Smooth muscle cell (in vitro differentiated cells): ENCODE measurements at regions not wholly inside any gene's neighbourhood (a gene's known extent, or its start where the extent isn't known, plus 50 kb on each side); places are given as distances from the start of the nearest gene placed in this dataset.

ENCODE experiments used
- DNase-seq: peaks from one replicate; lab custom pipeline; 2025; ENCODE audit not compliant: unreplicated experiment; lab: John Stamatoyannopoulos, UW
- H2AFZ ChIP-seq: fragments of 200-600 bp; sonication (generic); 2 replicates; pipeline ENCODE4 v1.6.0; 2016; ENCODE audit warnings: antibody characterized with exemption, low read depth, mild to moderate bottlenecking
- H3F3A ChIP-seq: fragments of 200-600 bp; sonication (generic); 2 replicates; pipeline ENCODE4 v1.6.0; 2017; ENCODE audit warnings: antibody characterized with exemption, low read depth
- H3K27ac ChIP-seq: fragments of 200-600 bp; sonication (generic); 2 replicates; pipeline ENCODE4 v1.5.1; 2016; ENCODE audit warnings: low read depth, mild to moderate bottlenecking
- H3K27me3 ChIP-seq: fragments of 200-600 bp; sonication (generic); 2 replicates; pipeline ENCODE4 v1.6.1; 2016; ENCODE audit warnings: low read depth, mild to moderate bottlenecking
- H3K36me3 ChIP-seq: fragments of 200-600 bp; sonication (generic); 2 replicates; pipeline ENCODE4 v1.5.1; 2016; ENCODE audit warnings: low read depth
- H3K4me1 ChIP-seq: fragments of 200-600 bp; sonication (generic); 2 replicates; pipeline ENCODE4 v1.5.1; 2016; ENCODE audit warnings: low read depth
- H3K4me2 ChIP-seq: fragments of 200-600 bp; sonication (generic); 2 replicates; pipeline ENCODE4 v1.6.0; 2016; ENCODE audit warnings: mild to moderate bottlenecking
- H3K4me3 ChIP-seq: fragments of 200-600 bp; sonication (generic); 2 replicates; pipeline ENCODE4 v1.5.1; 2016; ENCODE audit warnings: mild to moderate bottlenecking
- H3K79me2 ChIP-seq: fragments of 200-600 bp; sonication (generic); 2 replicates; pipeline ENCODE4 v1.6.0; 2016; ENCODE audit warnings: low read depth, mild to moderate bottlenecking
- H3K9ac ChIP-seq: fragments of 200-600 bp; sonication (generic); 2 replicates; pipeline ENCODE4 v1.6.0; 2016; ENCODE audit warnings: low read depth
- H3K9me3 ChIP-seq: fragments of 200-600 bp; sonication (generic); replicated peaks from 2 replicates; pipeline ENCODE4 v1.5.1; 2016; ENCODE audit warnings: low read depth
- H4K20me1 ChIP-seq: fragments of 200-600 bp; sonication (generic); 2 replicates; pipeline ENCODE4 v1.6.0; 2016; ENCODE audit warnings: low read depth
- CTCF ChIP-seq: fragments of 200-600 bp; sonication (generic); IDR thresholded peaks from 2 replicates; pipeline ENCODE4 v1.5.1; 2017; ENCODE audit warnings: borderline replicate concordance, mild to moderate bottlenecking, antibody characterized with exemption; ENCODE audit not compliant: insufficient read depth, poor library complexity, severe bottlenecking
- WGBS: methylation state at CpG from one replicate; pipeline ENCODE4 v1.1.7; 2016; ENCODE audit warnings: low lambda C conversion rate; 5-methylcytosine and 5-hydroxymethylcytosine counted together

DNA sequence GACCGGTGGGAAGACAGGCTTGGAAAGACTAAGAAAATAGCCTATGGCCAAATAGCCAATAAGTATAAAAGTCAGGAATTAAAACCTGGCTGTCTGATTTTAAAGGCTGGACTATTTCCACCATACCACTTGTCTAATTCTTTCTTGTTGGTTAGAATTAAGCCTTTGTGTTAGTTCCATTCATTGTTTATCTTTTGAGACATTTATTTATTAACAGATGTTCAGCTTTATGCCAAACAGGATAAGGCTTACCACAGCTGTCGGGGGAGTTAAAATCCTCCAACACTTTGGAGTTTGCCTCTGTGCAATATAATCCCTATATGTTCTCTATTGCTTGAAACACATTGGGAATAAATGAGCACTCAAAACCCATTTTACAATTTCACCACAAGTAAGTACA is 208.3 kb downstream of the TMEM200A start:
- no peaks in the 10 kb centered on the region for H3K79me2 ChIP-seq
- H3K4me2 ChIP-seq, result no peak overlapping the region
- H3K4me3 ChIP-seq, result no peak overlapping the region
- H4K20me1 ChIP-seq, result no peaks in the 10 kb centered on the region
- no peaks in the 10 kb centered on the region for H3F3A ChIP-seq
- H3K27me3 ChIP-seq, result no peaks in the 10 kb centered on the region
- no peak for TF ChIP-seq CTCF
- no peak overlapping the region for H3K27ac ChIP-seq
- no peak overlapping the region for H3K9ac ChIP-seq
- no peaks in the 10 kb centered on the region for H3K4me1 ChIP-seq
- H3K9me3 ChIP-seq, result no peaks in the 10 kb centered on the region
- H3K36me3 ChIP-seq, result no peaks in the 10 kb centered on the region
- H2AFZ ChIP-seq, result no peak overlapping the region
- no peak for DNase-seq
- WGBS, result 17% methylated on average over 2 of the region's 2 CpGs

DNA sequence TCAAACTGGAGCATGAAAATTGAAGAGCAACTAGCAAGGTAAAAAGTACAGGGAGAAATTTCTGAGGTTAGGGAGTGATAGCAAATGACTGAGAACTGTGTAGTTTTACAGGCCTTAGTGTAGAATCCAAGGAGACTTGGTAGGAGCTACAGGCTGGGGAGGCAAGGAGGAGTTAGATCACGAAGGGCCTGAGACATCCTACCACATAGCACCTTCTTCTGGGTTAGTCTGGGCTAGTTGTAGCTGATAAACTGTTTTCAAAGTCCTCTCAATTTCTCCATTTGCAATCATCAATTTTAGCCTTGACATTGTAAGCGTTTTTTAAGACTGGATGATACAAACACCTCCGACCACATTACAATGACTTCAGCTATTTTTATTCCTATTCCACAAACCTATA is 209.7 kb downstream of the TMEM200A start:
- H3K4me2 ChIP-seq, result no peak overlapping the region
- no peaks in the 10 kb centered on the region for H4K20me1 ChIP-seq
- no peak overlapping the region for H2AFZ ChIP-seq
- no peaks in the 10 kb centered on the region for H3K27me3 ChIP-seq
- 89% methylated on average over 3 of the region's 3 CpGs for WGBS
- no peak overlapping the region for H3K27ac ChIP-seq
- H3K9ac ChIP-seq, result no peak overlapping the region
- H3K4me3 ChIP-seq, result no peak overlapping the region
- no peaks in the 10 kb centered on the region for H3F3A ChIP-seq
- TF ChIP-seq CTCF, result no peak
- H3K4me1 ChIP-seq, result no peaks in the 10 kb centered on the region
- no peaks in the 10 kb centered on the region for H3K79me2 ChIP-seq
- no peaks in the 10 kb centered on the region for H3K9me3 ChIP-seq
- no peak for DNase-seq
- no peaks in the 10 kb centered on the region for H3K36me3 ChIP-seq

GRCh38 chr6:130575971-130576370 is 210.2 kb downstream of the TMEM200A start:
- no peak for DNase-seq
- Histone ChIP-seq H3K79me2 (no peaks in the 10 kb centered on the region), H3K36me3 (no peaks in the 10 kb centered on the region), H4K20me1 (no peaks in the 10 kb centered on the region), H3K27ac (no peak overlapping the region), H3K4me1 (no peaks in the 10 kb centered on the region), H3K4me3 (no peak overlapping the region), H2AFZ (no peak overlapping the region), H3F3A (no peaks in the 10 kb centered on the region), H3K4me2 (no peak overlapping the region), H3K27me3 (no peaks in the 10 kb centered on the region), H3K9ac (no peak overlapping the region), H3K9me3 (no peaks in the 10 kb centered on the region)
- no peak for TF ChIP-seq CTCF
- 63% methylated on average over 2 of the region's 2 CpGs for WGBS

GRCh38 chr6:130577178-130577919 is 211.5 kb downstream of the TMEM200A start:
- Histone ChIP-seq H3K27me3 (no peaks in the 10 kb centered on the region), H3K4me2 (no peak overlapping the region), H3K4me1 (no peaks in the 10 kb centered on the region), H3K4me3 (no peak overlapping the region), H2AFZ (no peak overlapping the region), H3F3A (no peaks in the 10 kb centered on the region), H3K36me3 (no peaks in the 10 kb centered on the region), H3K9me3 (no peaks in the 10 kb centered on the region), H3K79me2 (no peaks in the 10 kb centered on the region), H3K9ac (no peak overlapping the region), H3K27ac (no peak overlapping the region), H4K20me1 (no peaks in the 10 kb centered on the region)
- no peak for DNase-seq
- 86% methylated on average over 8 of the region's 8 CpGs for WGBS
- TF ChIP-seq CTCF, result no peak
